Glomerular visceral epithelial cell (primary cell): ENCODE measurements at regions not wholly inside any gene's neighbourhood (a gene's known extent, or its start where the extent isn't known, plus 50 kb on each side); places are given as distances from the start of the nearest gene placed in this dataset.

Experiments used
- DNase-seq: peaks from one replicate; pipeline ENCODE4 v3.0.0-alpha.2; 2016; ENCODE audit errors: extremely low spot score

DNA sequence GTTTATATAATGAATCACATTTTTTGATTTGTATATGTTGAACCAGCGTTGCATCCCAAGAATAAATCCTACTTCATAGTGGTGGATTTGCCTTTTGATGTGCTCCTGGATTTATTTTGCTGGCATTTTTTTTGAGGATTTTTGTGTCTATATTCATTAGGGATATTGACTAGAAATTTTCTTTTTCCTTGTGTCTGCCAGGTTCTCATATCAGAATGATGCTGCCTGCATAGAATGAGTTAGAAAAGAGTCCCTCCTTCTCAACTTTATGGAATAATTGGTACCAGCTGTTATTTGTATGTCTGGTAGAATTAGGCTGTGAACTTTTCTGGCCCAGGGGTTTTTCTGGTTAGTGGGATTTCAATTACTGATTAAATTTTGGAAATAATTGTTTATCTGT, 457.4 kb upstream of the DSEL start:
- DNase-seq = no peak

DNA sequence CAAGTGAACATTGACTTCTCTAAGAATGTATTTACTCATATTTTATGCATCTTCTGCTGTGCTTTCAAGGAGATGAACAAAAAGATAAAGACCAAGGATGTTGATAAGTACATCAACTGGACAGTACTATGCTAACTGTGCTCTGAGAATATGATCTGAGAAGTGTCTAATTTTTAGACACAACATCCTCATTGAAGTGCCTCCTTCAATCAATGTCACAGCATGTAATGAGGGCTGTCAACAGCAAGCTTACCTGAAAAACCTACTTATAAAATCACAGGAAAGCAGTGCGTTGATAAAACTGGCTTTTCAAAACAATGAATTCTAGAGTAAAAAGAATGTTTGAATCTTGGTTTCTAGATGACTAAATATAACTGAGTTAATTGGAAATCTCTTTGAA, 452.9 kb upstream of the DSEL start:
- no peak for DNase-seq

DNA sequence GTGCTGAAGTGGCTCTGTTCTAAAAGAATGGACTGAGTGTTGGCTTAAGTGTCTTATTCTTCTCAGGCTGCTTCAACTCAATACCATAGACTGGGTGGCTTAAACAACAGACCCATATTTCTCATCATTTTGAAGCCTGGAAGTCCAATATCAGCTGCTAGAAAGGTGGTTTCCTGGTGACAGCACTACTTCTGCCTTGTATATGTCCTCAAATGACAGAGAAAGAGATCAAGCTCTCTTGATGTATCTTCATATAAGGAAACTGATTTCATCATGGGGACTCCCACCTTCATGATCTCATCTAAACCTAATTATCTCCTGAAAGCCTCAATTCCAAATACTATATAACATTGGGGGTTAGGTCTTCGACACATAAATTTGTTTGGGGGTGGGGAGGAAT, 449.7 kb upstream of the DSEL start:
- no peak for DNase-seq

DNA sequence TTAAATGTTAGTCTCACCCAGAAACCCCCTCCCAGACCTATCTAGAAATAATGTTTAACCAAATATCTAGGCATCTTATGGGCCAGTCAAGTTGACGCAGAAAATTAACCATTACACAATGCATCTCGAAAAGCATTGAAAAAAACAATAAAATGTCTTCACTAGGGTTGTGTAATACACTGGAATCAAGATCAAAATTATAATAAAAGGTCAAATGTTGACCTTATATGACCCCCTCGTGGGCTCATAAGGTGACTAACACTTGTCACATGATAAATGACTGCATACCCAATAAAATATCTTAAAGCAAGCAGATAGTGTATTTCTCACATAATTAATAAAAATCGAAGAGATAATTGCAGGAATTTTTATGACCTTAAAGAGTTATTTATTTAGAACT, 447.9 kb upstream of the DSEL start:
- DNase-seq = no peak

DNA sequence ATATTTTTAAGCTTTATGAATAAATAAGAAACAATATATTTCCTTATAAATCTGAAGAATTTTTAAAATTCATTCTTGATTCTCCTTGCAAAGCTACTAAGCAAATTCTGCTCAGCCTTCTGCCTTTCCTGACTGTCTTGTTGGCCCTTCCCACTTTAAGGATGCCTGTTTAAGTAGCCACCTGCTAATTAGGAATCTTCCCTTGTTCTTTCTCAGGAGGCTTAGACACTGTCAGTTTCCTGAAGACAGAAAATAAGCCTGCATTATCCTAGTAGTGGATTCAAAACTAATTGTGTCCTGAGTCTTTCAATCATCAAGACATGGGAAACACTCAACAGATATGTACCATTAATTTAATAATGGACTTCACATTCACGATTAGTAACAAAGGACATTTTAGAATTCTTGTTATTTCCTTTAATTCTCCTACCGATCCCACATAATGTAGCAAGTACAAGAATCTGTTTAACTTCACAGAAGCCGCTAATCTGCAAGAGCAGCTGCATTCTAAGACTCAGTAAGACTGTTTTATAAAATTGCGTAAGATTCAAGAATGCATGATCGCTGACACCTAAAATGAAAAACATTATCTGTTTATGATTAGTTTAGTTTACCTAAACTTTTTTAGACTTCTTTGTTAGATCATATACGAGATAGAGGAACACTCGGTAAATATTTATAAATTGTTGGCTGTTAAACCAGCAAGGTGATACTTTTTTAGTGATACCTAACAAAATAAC, 445.4 kb upstream of the DSEL start:
- no peak for DNase-seq

GRCh38 chr18:67957684-67958083, 441.2 kb upstream of the DSEL start:
- DNase-seq = no peak

GRCh38 chr18:67954594-67954993, 438.1 kb upstream of the DSEL start:
- DNase-seq = no peak

DNA sequence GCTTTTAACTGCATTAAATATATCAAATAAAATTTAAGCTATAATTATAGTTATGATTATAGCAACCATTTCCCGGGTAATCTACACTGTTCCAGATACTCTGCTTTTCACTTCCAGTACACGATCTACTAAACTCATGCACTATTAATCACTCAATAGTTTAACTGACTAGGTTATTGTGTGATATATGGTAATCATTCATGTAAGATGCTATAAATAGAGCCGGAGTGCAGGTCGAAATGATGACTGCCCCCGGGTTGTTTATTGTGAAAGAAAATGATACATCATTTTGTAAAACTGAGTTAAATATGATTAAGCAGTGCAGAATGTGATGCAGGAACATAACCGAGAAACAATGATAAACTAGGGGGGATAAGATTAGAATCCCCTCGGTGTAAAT, 434.6 kb upstream of the DSEL start:
- no peak for DNase-seq

- DNase-seq = no peak
Measured at GRCh38 chr18:67938660-67939059, 422.1 kb upstream of the DSEL start.

DNA sequence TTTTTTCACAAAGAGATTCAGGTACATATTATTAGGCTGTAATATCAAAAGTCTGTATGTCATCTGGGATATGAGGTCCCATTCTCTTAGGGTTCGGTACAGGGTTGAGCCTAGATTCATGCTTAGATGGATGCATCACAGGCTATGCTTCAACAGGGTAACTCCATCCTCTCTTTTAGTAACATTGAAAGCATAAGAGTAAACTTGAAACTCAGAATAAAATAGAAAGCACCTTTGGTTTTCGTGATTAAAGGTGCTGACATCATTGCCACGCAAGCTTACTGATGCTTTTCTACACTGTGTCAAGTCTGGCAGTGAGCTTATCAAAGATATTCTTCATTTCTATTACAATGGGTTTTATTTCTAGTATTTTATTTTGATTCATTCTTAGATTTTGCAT, 419.1 kb upstream of the DSEL start:
- DNase-seq = no peak

DNA sequence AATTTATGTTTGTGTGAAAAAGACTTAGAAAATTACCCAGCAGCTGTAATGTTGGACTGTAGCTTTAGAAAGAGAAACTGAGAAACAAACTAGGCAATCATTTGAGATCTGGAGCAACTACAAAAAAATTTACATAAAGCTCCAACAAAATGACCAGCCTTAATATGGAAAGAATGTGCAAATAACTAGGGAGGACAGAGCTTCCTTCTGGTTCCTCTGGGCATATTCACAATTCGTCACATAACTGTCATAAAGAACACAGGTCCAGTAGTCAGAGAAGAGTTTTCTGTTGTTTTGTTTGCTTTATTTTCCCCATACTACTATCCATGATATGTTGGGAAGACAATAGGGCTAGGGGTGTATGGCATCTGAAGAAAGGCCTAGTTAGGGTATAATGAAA, 416.8 kb upstream of the DSEL start:
- DNase-seq = no peak

GRCh38 chr18:67932271-67932670, 415.8 kb upstream of the DSEL start:
- DNase-seq = no peak

- DNase-seq = no peak
Measured at GRCh38 chr18:67926929-67927864, 410.7 kb upstream of the DSEL start.

DNA sequence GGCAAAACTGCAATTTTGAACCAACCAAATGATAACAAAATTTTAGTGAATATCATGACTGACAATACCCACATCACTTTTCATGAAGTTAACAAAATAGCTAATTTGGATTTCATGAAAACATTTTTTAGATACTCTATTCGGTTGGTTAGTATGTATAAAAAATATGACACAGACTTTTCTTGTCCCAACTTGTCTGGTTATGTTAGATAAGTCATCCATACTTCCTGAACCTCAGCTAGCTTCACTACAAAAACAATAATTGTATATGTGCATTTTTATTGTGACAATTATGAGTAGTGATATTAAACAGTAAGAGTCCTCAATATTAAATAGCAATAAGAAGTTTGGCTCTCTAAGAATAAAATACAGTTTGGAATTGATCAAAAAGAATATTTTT, 408.1 kb upstream of the DSEL start:
- no peak for DNase-seq

DNA sequence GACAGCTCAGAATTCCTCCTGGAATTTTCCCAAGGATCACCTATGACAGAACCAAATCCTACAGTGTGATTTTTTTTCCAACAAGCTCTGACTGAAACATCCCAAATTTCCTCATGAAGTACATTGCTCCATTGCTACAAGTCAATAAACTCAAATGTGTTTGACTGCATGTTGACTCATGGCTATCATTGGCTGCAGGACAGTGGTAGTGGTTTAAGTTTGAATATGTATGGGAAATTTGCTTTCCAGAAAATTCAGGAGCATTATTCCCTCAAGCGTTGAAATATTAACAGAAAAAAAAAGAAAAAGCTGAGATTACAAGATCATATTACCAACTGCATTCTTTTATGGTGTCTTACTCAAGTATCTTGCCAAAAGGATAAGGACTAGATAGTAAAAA, 402.8 kb upstream of the DSEL start:
- DNase-seq = no peak

GRCh38 chr18:67916097-67916496, 399.6 kb upstream of the DSEL start:
- no peak for DNase-seq

- no peak for DNase-seq
Measured at GRCh38 chr18:67913040-67913439, 396.5 kb upstream of the DSEL start.

GRCh38 chr18:67901573-67901972, 385.1 kb upstream of the DSEL start:
- DNase-seq = no peak

GRCh38 chr18:67896451-67896850, 379.9 kb upstream of the DSEL start:
- no peak for DNase-seq

DNA sequence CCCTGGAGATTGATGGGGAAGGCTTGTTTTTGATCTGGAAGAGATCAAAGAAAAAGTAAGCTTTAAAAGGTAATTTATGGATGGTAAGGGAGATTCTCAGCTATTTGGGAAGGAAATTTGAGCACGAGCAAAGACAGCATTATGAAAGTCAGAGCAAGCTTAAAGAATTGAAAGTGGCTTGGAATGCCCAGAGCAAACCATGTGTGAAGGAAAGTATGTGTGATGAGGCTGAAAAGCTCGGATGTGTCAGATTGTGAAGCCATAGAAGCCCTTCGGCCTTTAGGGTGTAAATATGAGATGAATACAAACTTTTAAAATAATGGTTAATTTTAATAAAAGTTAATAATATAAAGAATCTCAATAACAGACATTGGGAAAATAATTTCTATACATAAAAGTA, 377.4 kb upstream of the DSEL start:
- no peak for DNase-seq

DNA sequence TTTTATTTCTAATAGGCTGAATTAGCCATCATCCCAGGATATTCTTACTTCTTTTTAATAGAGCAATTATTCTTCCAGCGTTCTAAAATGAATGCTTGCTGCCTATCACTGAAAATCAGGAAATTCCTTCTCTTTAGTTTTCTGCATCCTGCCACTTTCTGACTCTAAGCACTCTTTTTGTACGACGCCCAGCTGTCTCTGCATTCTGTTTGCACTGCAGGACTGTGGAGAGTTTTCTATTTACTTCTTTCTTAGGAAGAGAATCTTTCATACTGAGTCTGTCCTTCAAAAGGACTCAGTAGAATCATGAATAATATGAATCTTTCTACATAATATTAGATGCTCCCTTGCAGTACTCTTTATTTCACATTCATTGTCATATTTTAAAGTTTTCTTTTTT, 360.4 kb upstream of the DSEL start:
- DNase-seq = no peak

DNA sequence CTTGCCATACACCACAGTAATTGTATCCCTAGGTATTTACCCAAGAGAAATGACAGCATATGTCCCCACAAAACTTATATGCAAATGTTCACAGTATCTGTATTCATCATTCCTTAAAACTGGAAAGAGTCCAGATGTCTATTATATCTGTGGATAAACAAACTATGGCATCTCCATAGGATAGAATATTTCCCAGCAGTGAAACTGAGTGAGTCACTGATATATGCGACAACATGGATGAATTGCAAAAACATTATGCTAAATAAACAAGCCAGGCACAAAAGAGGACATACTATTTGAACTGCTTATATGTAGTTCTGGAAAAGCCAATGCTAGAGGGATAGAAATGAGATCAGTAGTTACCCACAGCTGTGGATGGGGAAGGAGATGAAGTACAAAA, 359.4 kb upstream of the DSEL start:
- no peak for DNase-seq

DNA sequence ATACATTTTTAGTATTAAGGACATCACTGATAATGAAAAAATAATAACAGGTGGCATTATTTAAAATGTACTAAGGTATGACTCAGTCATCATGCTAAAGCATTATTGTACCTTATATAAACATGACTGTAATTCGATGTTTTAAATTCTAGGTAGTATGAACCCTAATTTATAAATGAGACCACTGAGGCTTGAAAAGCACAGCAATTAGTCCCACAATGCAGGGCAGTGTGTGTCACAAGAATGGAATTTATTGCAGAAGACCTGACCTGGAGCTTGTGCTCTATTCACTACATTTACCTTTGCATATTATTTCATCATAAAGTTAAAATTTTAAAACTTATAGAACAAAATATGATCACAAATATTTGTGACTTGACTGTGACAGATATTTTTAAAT, 358.5 kb upstream of the DSEL start:
- DNase-seq = peak; percentile 6
